ENCODE measurements at regions not wholly inside any gene's neighbourhood (a gene's known extent, or its start where the extent isn't known, plus 50 kb on each side); places are given as distances from the start of the nearest gene placed in this dataset.

- Mint-ChIP-seq H3K4me1 (ENCODE audit: low read depth in 2 of 2) (no peaks in the 10 kb centered on the region), H3K27me3 (peaks cover 2 to 10% of the 10 kb centered on the region in 2 donors), H3K4me3 (no peak overlapping the region), H3K27ac (no peak overlapping the region), H3K36me3 (no peaks in the 10 kb centered on the region), H3K9me3 (no peaks in the 10 kb centered on the region)
- DNase-seq (ENCODE audit: low spot score), result no peak
- ATAC-seq, result no peak
These were observed 55.5 kb upstream of the SRRM4 start for GRCh38 chr12:118925826-118926225.

Data from natural killer cell treated with Interleukin-12 subunit alpha and Interleukin-12 subunit beta and Interleukin-15 and Interleukin-18, amount 100 ng/mL, for 72 hours (primary cell).